Neural crest cell (in vitro differentiated cells): ENCODE measurements at regions not wholly inside any gene's neighbourhood (a gene's known extent, or its start where the extent isn't known, plus 50 kb on each side); places are given as distances from the start of the nearest gene placed in this dataset.

Experiments used
- DNase-seq: peaks from one replicate; pipeline ENCODE4 v3.0.0; 2021; ENCODE audit warnings: low read depth, mixed read lengths, low spot score
- H3K27ac Mint-ChIP-seq: one replicate; pipeline ENCODE4 v1.8.0; 2021; ENCODE audit warnings: mild to moderate bottlenecking, mixed read lengths; ENCODE audit not compliant: unreplicated experiment
- H3K27me3 Mint-ChIP-seq: 2 replicates; pipeline ENCODE4 v1.8.0; 2021; ENCODE audit warnings: low read depth, mild to moderate bottlenecking, mixed read lengths
- H3K36me3 Mint-ChIP-seq: 2 replicates; pipeline ENCODE4 v1.8.0; 2021; ENCODE audit warnings: low read depth, mild to moderate bottlenecking, mixed read lengths
- H3K4me1 Mint-ChIP-seq: 2 replicates; pipeline ENCODE4 v1.8.0; 2021; ENCODE audit warnings: mixed read lengths
- H3K4me3 Mint-ChIP-seq: one replicate; pipeline ENCODE4 v1.8.0; 2021; ENCODE audit warnings: mild to moderate bottlenecking, mixed read lengths
- H3K9me3 Mint-ChIP-seq: 2 replicates; pipeline ENCODE4 v1.8.0; 2021; ENCODE audit warnings: mixed read lengths
- CTCF ChIP-seq: fragments of 200-600 bp; sonication (generic); conservative IDR thresholded peaks from 2 replicates; pipeline ENCODE4 v1.5.0; 2021; ENCODE audit warnings: antibody characterized with exemption, mild to moderate bottlenecking

DNA sequence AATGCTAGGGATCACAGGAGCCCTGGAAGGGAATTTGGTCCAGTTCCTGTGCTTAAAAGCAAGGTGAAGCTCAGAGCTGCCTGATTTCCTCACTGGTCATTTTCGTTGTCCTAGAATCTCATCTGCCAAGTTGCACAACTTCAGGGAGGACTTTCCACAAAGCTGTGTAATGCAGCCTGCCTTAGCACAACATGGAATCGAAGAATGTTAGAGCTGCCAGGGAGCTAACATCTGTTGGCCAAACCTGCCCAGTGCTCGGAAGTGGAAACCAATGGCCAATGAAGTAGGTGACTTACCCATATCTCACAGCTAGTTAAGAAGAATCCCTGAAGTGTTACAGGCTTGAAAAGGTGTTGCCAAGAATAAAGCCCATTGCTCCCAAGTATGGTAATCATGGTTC is 79.9 kb upstream of the SSTR1 start:
- TF ChIP-seq CTCF: no peak
- Mint-ChIP-seq H3K27ac (no peak overlapping the region), H3K36me3 (no peaks in the 10 kb centered on the region), H3K4me1 (no peaks in the 10 kb centered on the region), H3K4me3 (no peak overlapping the region), H3K27me3 (peaks cover 2% of the 10 kb centered on the region), H3K9me3 (no peaks in the 10 kb centered on the region)
- no peak for DNase-seq

- Mint-ChIP-seq H3K27me3 (peaks cover 2% of the 10 kb centered on the region), H3K27ac (no peak overlapping the region), H3K4me3 (no peak overlapping the region), H3K9me3 (no peaks in the 10 kb centered on the region), H3K36me3 (no peaks in the 10 kb centered on the region), H3K4me1 (no peaks in the 10 kb centered on the region)
- no peak for TF ChIP-seq CTCF
- DNase-seq: no peak
These were observed 79.1 kb upstream of the SSTR1 start for GRCh38 chr14:38128640-38129039.

GRCh38 chr14:38129192-38129591 is 78.5 kb upstream of the SSTR1 start:
- no peak for TF ChIP-seq CTCF

DNA sequence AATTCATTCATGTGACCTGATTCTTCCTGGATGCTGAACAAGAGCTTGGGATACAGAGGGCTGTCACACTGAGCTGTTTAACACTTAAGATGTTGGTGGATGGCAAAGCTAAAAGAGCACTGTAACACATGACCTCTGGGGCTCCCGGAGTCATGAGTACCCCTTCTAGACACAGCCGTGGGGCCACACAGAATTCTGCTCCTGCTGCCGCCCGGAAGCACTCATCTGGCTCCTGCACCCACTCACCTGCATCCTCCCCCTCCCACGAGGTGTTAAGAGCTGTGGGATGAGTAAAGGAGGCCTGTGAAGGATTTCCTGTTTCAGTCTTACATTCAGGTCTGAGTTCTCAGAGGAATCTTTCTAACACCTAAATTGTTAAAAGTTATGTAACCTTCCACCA is 78.0 kb upstream of the SSTR1 start:
- Mint-ChIP-seq H3K36me3 (no peaks in the 10 kb centered on the region), H3K27ac (no peak overlapping the region)

More at GRCh38 chr14:38129192-38129591, 78.5 kb upstream of the SSTR1 start:
- no peak overlapping the region for H3K27ac Mint-ChIP-seq
- DNase-seq: no peak
- peaks cover 2% of the 10 kb centered on the region for H3K27me3 Mint-ChIP-seq
- H3K9me3 Mint-ChIP-seq: no peaks in the 10 kb centered on the region
- H3K36me3 Mint-ChIP-seq: no peaks in the 10 kb centered on the region
- no peak overlapping the region for H3K4me3 Mint-ChIP-seq
- H3K4me1 Mint-ChIP-seq: no peaks in the 10 kb centered on the region

GRCh38 chr14:38134416-38135030 is 73.2 kb upstream of the SSTR1 start:
- Mint-ChIP-seq H3K27ac (no peak overlapping the region), H3K4me1 (no peaks in the 10 kb centered on the region), H3K4me3 (no peak overlapping the region), H3K27me3 (no peaks in the 10 kb centered on the region), H3K9me3 (no peaks in the 10 kb centered on the region), H3K36me3 (no peaks in the 10 kb centered on the region)
- no peak for TF ChIP-seq CTCF
- DNase-seq: no peak

More for the DNA sequence above, 78.0 kb upstream of the SSTR1 start:
- H3K4me3 Mint-ChIP-seq: no peak overlapping the region
- H3K9me3 Mint-ChIP-seq: no peaks in the 10 kb centered on the region
- peaks cover 2% of the 10 kb centered on the region for H3K27me3 Mint-ChIP-seq
- H3K4me1 Mint-ChIP-seq: no peaks in the 10 kb centered on the region
- no peak for DNase-seq
- TF ChIP-seq CTCF: no peak
